GM12892 (cell line): ENCODE measurements at regions not wholly inside any gene's neighbourhood (a gene's known extent, or its start where the extent isn't known, plus 50 kb on each side); places are given as distances from the start of the nearest gene placed in this dataset.

ENCODE experiments used
- POLR2A ChIP-seq: IDR thresholded peaks from 2 replicates; pipeline ENCODE4 v1.6.1; 2011; ENCODE audit warnings: low read depth, low read length, control low read depth
- POLR2AphosphoS5 ChIP-seq: IDR thresholded peaks from 2 replicates; pipeline ENCODE4 v1.6.1; 2011; ENCODE audit warnings: low read depth, low read length, control low read depth
- TAF1 ChIP-seq: IDR thresholded peaks from 2 replicates; pipeline ENCODE4 v1.6.1; 2011; ENCODE audit warnings: low read depth, mild to moderate bottlenecking, control low read depth, low read length, borderline replicate concordance

DNA sequence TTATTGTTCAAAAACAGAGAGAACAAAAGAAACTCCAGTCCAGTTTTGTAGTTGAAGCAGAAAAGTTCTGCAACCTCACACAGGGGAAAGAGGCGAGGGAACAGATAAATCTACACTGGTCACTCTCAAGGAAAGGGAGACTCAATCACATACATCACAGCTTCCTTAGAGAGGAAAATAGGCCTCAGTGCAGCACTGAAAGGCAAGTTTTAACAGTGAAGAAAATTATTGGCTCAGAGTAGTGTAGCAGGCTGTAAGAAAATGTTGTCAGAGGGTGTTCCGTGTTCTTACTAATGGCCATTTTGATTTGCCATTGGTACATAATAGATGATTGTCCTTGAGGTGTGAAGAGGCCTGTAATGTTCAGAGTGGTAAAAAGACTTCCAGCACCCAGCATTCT is 530.0 kb upstream of the CDH6 start:
- TF ChIP-seq POLR2A (no peak), TAF1 (no peak), POLR2AphosphoS5 (no peak)
